Smooth muscle cell (in vitro differentiated cells): ENCODE measurements at regions not wholly inside any gene's neighbourhood (a gene's known extent, or its start where the extent isn't known, plus 50 kb on each side); places are given as distances from the start of the nearest gene placed in this dataset.
"Not testable (repeated sequence)": the region's sequence is repeated elsewhere in the genome, so short reads cannot be mapped to it uniquely, and the experiment has no call there.

Source experiments
- DNase-seq: peaks from one replicate; lab custom pipeline; 2025; ENCODE audit not compliant: unreplicated experiment; lab: John Stamatoyannopoulos, UW
- H2AFZ ChIP-seq: fragments of 200-600 bp; sonication (generic); 2 replicates; pipeline ENCODE4 v1.6.0; 2016; ENCODE audit warnings: antibody characterized with exemption, low read depth, mild to moderate bottlenecking
- H3F3A ChIP-seq: fragments of 200-600 bp; sonication (generic); 2 replicates; pipeline ENCODE4 v1.6.0; 2017; ENCODE audit warnings: antibody characterized with exemption, low read depth
- H3K27ac ChIP-seq: fragments of 200-600 bp; sonication (generic); 2 replicates; pipeline ENCODE4 v1.5.1; 2016; ENCODE audit warnings: low read depth, mild to moderate bottlenecking
- H3K27me3 ChIP-seq: fragments of 200-600 bp; sonication (generic); 2 replicates; pipeline ENCODE4 v1.6.1; 2016; ENCODE audit warnings: low read depth, mild to moderate bottlenecking
- H3K36me3 ChIP-seq: fragments of 200-600 bp; sonication (generic); 2 replicates; pipeline ENCODE4 v1.5.1; 2016; ENCODE audit warnings: low read depth
- H3K4me1 ChIP-seq: fragments of 200-600 bp; sonication (generic); 2 replicates; pipeline ENCODE4 v1.5.1; 2016; ENCODE audit warnings: low read depth
- H3K4me2 ChIP-seq: fragments of 200-600 bp; sonication (generic); 2 replicates; pipeline ENCODE4 v1.6.0; 2016; ENCODE audit warnings: mild to moderate bottlenecking
- H3K4me3 ChIP-seq: fragments of 200-600 bp; sonication (generic); 2 replicates; pipeline ENCODE4 v1.5.1; 2016; ENCODE audit warnings: mild to moderate bottlenecking
- H3K79me2 ChIP-seq: fragments of 200-600 bp; sonication (generic); 2 replicates; pipeline ENCODE4 v1.6.0; 2016; ENCODE audit warnings: low read depth, mild to moderate bottlenecking
- H3K9ac ChIP-seq: fragments of 200-600 bp; sonication (generic); 2 replicates; pipeline ENCODE4 v1.6.0; 2016; ENCODE audit warnings: low read depth
- H3K9me3 ChIP-seq: fragments of 200-600 bp; sonication (generic); replicated peaks from 2 replicates; pipeline ENCODE4 v1.5.1; 2016; ENCODE audit warnings: low read depth
- H4K20me1 ChIP-seq: fragments of 200-600 bp; sonication (generic); 2 replicates; pipeline ENCODE4 v1.6.0; 2016; ENCODE audit warnings: low read depth
- WGBS: methylation state at CpG from one replicate; pipeline ENCODE4 v1.1.7; 2016; ENCODE audit warnings: low lambda C conversion rate; 5-methylcytosine and 5-hydroxymethylcytosine counted together
- TF ChIP-seq, protein P1 (sequence below): fragments of 200-600 bp; sonication (generic); IDR thresholded peaks from 2 replicates; pipeline ENCODE4 v1.5.1; 2017; ENCODE audit warnings: borderline replicate concordance, mild to moderate bottlenecking, antibody characterized with exemption; ENCODE audit not compliant: insufficient read depth, poor library complexity, severe bottlenecking

DNA sequence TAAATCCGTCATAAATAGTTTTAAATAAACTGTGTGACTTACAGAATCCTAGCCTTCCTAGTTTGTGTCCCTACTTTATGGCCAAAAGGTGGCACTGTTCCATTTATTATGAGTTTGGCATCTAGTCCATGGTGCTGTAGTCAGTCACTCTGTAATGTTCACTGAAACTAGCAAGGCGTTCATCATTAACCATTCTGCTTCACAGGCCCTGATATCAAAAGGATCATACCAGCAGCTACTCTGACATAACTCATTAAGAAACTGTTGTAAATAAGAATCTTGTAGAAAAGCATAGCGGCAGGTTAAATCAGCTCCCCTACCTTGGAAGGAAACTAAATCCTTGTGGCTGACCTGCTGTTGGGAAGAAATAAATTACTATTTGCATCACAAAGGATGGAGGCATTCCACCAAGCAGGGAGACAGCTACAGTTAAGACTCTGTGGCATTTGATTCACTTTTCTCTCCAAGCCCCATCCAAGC lies 919.6 kb upstream of the DIAPH2 start:
- no peak overlapping the region for H3K27ac ChIP-seq
- WGBS = 6% methylated on average over 3 of the region's 3 CpGs
- H3K79me2 ChIP-seq = no peaks in the 10 kb centered on the region
- DNase-seq = no peak
- H4K20me1 ChIP-seq = no peaks in the 10 kb centered on the region
- H3K4me3 ChIP-seq = no peak overlapping the region
- no peak overlapping the region for H3K4me2 ChIP-seq
- H3K36me3 ChIP-seq = no peaks in the 10 kb centered on the region
- H3K4me1 ChIP-seq = peaks cover 3% of the 10 kb centered on the region
- no peaks in the 10 kb centered on the region for H3F3A ChIP-seq
- H2AFZ ChIP-seq = no peak overlapping the region
- TF ChIP-seq, protein P1, sequence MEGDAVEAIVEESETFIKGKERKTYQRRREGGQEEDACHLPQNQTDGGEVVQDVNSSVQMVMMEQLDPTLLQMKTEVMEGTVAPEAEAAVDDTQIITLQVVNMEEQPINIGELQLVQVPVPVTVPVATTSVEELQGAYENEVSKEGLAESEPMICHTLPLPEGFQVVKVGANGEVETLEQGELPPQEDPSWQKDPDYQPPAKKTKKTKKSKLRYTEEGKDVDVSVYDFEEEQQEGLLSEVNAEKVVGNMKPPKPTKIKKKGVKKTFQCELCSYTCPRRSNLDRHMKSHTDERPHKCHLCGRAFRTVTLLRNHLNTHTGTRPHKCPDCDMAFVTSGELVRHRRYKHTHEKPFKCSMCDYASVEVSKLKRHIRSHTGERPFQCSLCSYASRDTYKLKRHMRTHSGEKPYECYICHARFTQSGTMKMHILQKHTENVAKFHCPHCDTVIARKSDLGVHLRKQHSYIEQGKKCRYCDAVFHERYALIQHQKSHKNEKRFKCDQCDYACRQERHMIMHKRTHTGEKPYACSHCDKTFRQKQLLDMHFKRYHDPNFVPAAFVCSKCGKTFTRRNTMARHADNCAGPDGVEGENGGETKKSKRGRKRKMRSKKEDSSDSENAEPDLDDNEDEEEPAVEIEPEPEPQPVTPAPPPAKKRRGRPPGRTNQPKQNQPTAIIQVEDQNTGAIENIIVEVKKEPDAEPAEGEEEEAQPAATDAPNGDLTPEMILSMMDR = peak; percentile 69
- H3K27me3 ChIP-seq = no peaks in the 10 kb centered on the region
- no peaks in the 10 kb centered on the region for H3K9me3 ChIP-seq
- no peak overlapping the region for H3K9ac ChIP-seq

DNA sequence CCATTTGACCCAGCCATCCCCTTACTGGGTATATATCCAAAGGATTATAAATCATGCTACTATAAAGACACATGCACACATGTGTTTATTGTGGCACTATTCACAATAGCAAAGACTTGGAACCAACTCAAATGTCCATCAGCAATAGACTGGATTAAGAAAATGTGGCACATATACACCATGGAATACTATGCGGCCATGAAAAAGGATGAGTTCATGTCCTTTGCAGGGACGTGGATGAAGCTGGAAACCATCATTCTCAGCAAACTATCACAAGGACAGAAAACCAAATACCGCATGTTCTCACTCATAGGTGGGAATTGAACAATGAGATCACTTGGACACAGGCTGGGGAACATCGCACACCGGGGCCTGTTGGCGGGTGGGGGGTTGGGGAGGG lies 913.4 kb upstream of the DIAPH2 start:
- not testable (repeated sequence) for H3K79me2 ChIP-seq, H4K20me1 ChIP-seq, H3K27ac ChIP-seq, H3K9ac ChIP-seq, H3F3A ChIP-seq, H3K9me3 ChIP-seq, H3K4me2 ChIP-seq, H2AFZ ChIP-seq, DNase-seq, H3K4me3 ChIP-seq, H3K27me3 ChIP-seq, H3K36me3 ChIP-seq, H3K4me1 ChIP-seq
- 89% methylated on average over 6 of the region's 6 CpGs for WGBS

DNA sequence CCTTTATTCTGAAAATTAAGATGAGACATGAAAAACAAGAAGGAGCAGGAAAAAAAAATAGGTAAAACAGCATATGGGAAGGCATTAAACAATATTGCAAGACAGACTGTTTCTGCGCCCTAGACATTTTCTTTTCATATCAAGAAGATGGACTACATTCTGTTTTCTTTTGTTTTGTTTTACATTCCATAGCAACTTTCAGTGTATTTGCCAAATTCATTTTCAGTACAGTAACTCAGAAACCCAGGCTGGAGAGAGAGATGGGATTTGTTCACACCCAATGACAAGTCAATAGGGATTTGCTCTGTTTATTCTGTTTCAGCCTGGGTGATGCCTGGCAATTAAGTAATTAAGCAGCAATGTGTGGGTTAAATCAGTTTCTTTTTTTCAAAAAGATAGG lies 892.8 kb upstream of the DIAPH2 start:
- H3F3A ChIP-seq = no peaks in the 10 kb centered on the region
- H3K36me3 ChIP-seq = no peaks in the 10 kb centered on the region
- TF ChIP-seq, protein P1 = no peak
- no peak for DNase-seq
- 91% methylated on average over 1 of the region's 1 CpG for WGBS
- H3K4me2 ChIP-seq = no peak overlapping the region
- no peak overlapping the region for H2AFZ ChIP-seq
- H3K27me3 ChIP-seq = no peaks in the 10 kb centered on the region
- no peaks in the 10 kb centered on the region for H3K4me1 ChIP-seq
- H3K9me3 ChIP-seq = no peaks in the 10 kb centered on the region
- no peak overlapping the region for H3K4me3 ChIP-seq
- H3K27ac ChIP-seq = no peak overlapping the region
- no peaks in the 10 kb centered on the region for H3K79me2 ChIP-seq
- no peaks in the 10 kb centered on the region for H4K20me1 ChIP-seq
- no peak overlapping the region for H3K9ac ChIP-seq

DNA sequence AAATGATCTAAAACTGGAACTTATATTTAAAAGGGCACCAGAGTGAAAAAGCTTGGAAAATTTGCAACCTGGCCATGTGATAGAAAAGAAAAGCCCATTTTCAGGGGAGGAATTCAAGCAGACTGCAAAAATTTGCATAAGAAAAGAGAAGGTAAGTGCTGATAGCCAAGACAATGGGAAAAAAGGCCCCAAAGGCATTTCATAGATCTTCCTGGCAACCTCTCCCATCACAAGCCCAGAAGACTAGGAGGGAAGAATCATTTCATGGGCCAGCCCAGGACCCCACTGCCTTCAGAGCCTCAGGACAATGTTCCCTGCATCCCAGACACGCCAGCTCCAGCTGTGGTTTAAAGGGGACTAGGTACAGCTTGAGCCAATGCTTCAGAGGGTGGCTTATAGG lies 887.3 kb upstream of the DIAPH2 start:
- Histone ChIP-seq H3K27me3 (no peaks in the 10 kb centered on the region), H3K9me3 (no peaks in the 10 kb centered on the region), H3F3A (no peaks in the 10 kb centered on the region), H3K4me1 (no peaks in the 10 kb centered on the region), H3K4me3 (no peak overlapping the region), H3K36me3 (no peaks in the 10 kb centered on the region), H4K20me1 (no peaks in the 10 kb centered on the region), H3K79me2 (no peaks in the 10 kb centered on the region), H3K9ac (no peak overlapping the region), H3K4me2 (no peak overlapping the region), H3K27ac (no peak overlapping the region), H2AFZ (no peak overlapping the region)
- TF ChIP-seq, protein P1 = no peak
- WGBS = 70% methylated on average over 1 of the region's 1 CpG
- no peak for DNase-seq
